GM12878 (cell line): ENCODE measurements at regions not wholly inside any gene's neighbourhood (a gene's known extent, or its start where the extent isn't known, plus 50 kb on each side); places are given as distances from the start of the nearest gene placed in this dataset.

Experiments
- ATAC-seq: fragments of 200-7000 bp; cut with Tn5 transposase; 3 replicates; pipeline ENCODE4 v1.9.1; 2020; ENCODE audit warnings: mild to moderate bottlenecking, moderate library complexity
- BruUV-seq: library from RNA; stranded (reverse); fragments of 400-500 nt; replicated peaks from 2 replicates; lab custom pipeline; 2021; lab: Mats Ljungman, UMichigan
- CTCF ChIA-PET: fragments of 300-600 bp; sonication (Branson Sonifier 250); formaldehyde crosslinking; extraction: SDS; loops from one replicate; lab custom pipeline; 2021; ENCODE audit warnings: inconsistent platforms; lab: Yijun Ruan, JAX
- POLR2A ChIA-PET: fragments of 350-600 bp; formaldehyde crosslinking; extraction: SDS; loops from one replicate; lab custom pipeline; 2021; ENCODE audit warnings: inconsistent platforms; lab: Charles Lee
- RAD21 ChIA-PET: fragments of 300-600 bp; sonication (Branson Sonifier 250); formaldehyde crosslinking; loops from one replicate; lab custom pipeline; 2023; ENCODE audit warnings: antibody characterized with exemption; ENCODE audit not compliant: unreplicated experiment; lab: Charles Lee
- SMC1A ChIA-PET: fragments of 300-600 bp; sonication (Branson Sonifier 250); formaldehyde crosslinking; loops from one replicate; lab custom pipeline; 2023; ENCODE audit not compliant: unreplicated experiment, uncharacterized antibody; lab: Charles Lee
- DNase-seq: peaks from one replicate; pipeline ENCODE4 v3.0.0-alpha.2; 2011; ENCODE audit warnings: low read depth, low spot score
- FAIRE-seq: peaks from 3 replicates; lab custom pipeline; 2011; peaks lifted over from hg19 to GRCh38; lab: Jason Lieb, UNC
- H2AFZ ChIP-seq: 2 replicates; pipeline ENCODE4 v1.6.0; 2011; ENCODE audit warnings: low read depth, low read length, control low read depth; ENCODE audit not compliant: control insufficient read depth
- H3K27ac ChIP-seq: 2 replicates; pipeline ENCODE4 v1.5.1; 2011; ENCODE audit warnings: control low read depth; ENCODE audit not compliant: control insufficient read depth, insufficient read depth
- H3K27me3 ChIP-seq, 2 experiments: replicated peaks in 1 of 2; 2 replicates each; pipeline versions ENCODE4 v1.6.0 to v1.6.1; 2011; ENCODE audit warnings: low read length in 1 of 2; ENCODE audit not compliant: control insufficient read depth in 2 of 2, insufficient read depth in 2 of 2
- H3K36me3 ChIP-seq, 2 experiments: 2 replicates each; pipeline ENCODE4 v1.5.1; 2011; ENCODE audit warnings: low read length in 1 of 2; ENCODE audit not compliant: control insufficient read depth in 2 of 2, insufficient read depth in 2 of 2
- H3K4me1 ChIP-seq: 2 replicates; pipeline ENCODE4 v1.6.1; 2011; ENCODE audit warnings: mild to moderate bottlenecking, low read length, moderate library complexity, mixed read lengths; ENCODE audit not compliant: control insufficient read depth, insufficient read depth
- H3K4me2 ChIP-seq: 2 replicates; pipeline ENCODE4 v1.6.0; 2011; ENCODE audit warnings: control low read depth; ENCODE audit not compliant: control insufficient read depth, insufficient read depth
- H3K4me3 ChIP-seq: fragments of 200-600 bp; sonication (generic); 2 replicates; pipeline ENCODE4 v1.5.1; 2016
- H3K79me2 ChIP-seq: 2 replicates; pipeline ENCODE4 v1.6.0; 2011; ENCODE audit warnings: low read length; ENCODE audit not compliant: control insufficient read depth, insufficient read depth
- H3K9ac ChIP-seq: 2 replicates; pipeline ENCODE4 v1.8.0; 2011; ENCODE audit warnings: low read length, control low read depth, mixed read lengths; ENCODE audit not compliant: control insufficient read depth, insufficient read depth
- H3K9me3 ChIP-seq: replicated peaks from 3 replicates; pipeline ENCODE4 v1.5.1; 2011; ENCODE audit warnings: mild to moderate bottlenecking, low read length; ENCODE audit not compliant: control insufficient read depth, insufficient read depth
- H4K20me1 ChIP-seq: 2 replicates; pipeline ENCODE4 v1.6.0; 2011; ENCODE audit not compliant: control insufficient read depth, insufficient read depth
- BCL11A ChIP-seq: IDR thresholded peaks from 2 replicates; pipeline ENCODE4 v1.6.1; 2011; ENCODE audit warnings: low read depth, low read length
- CEBPB ChIP-seq, 2 experiments: fragments of 150-350 bp in 1 of 2; IDR thresholded peaks; 2 replicates each; pipeline ENCODE4 v1.6.1; 2012 to 2014; ENCODE audit warnings: low read depth in 2 of 2, low read length in 2 of 2, borderline replicate concordance in 1 of 2, inconsistent platforms in 1 of 2
- CHD4 ChIP-seq: fragments of 200-600 bp; sonication (generic); IDR thresholded peaks from 2 replicates; pipeline ENCODE4 v1.6.1; 2016; ENCODE audit warnings: mild to moderate bottlenecking
- HCFC1 ChIP-seq: fragments of 150-350 bp; IDR thresholded peaks from 2 replicates; pipeline ENCODE4 v1.6.1; 2014; ENCODE audit warnings: low read length
- MEF2A ChIP-seq: IDR thresholded peaks from 2 replicates; pipeline ENCODE4 v1.6.1; 2011; ENCODE audit warnings: low read depth, mild to moderate bottlenecking, low read length, moderate library complexity; ENCODE audit not compliant: insufficient read depth
- POLR2AphosphoS2 ChIP-seq: IDR thresholded peaks from 2 replicates; pipeline ENCODE4 v1.6.1; 2011; ENCODE audit warnings: low read depth, mild to moderate bottlenecking, low read length, improper control_type of control experiment, moderate library complexity
- REST ChIP-seq: IDR thresholded peaks from 2 replicates; pipeline ENCODE4 v1.6.1; 2012; ENCODE audit warnings: mild to moderate bottlenecking, low read depth, low read length
- RFX5 ChIP-seq: IDR thresholded peaks from 2 replicates; pipeline ENCODE4 v1.6.1; 2011; ENCODE audit warnings: low read depth, low read length, improper control_type of control experiment
- USF1 ChIP-seq: IDR thresholded peaks from 2 replicates; pipeline ENCODE4 v1.6.1; 2011; ENCODE audit warnings: borderline replicate concordance, low read depth, mild to moderate bottlenecking, moderate library complexity, mixed read lengths, low read length; ENCODE audit not compliant: insufficient read depth; ENCODE audit errors: extremely low read length
- YY1 ChIP-seq: IDR thresholded peaks from 2 replicates; pipeline ENCODE4 v1.6.1; 2011; ENCODE audit warnings: low read depth, mild to moderate bottlenecking, low read length
- WGBS: methylation state at CpG from one replicate; pipeline ENCODE4 v1.1.6; 2016; ENCODE audit warnings: low lambda C conversion rate; ENCODE audit not compliant: insufficient replicate concordance, insufficient coverage; ENCODE audit errors: missing lambda C conversion rate; 5-methylcytosine and 5-hydroxymethylcytosine counted together
- in situ Hi-C: fragments of 300-500 bp; cut with MboI; formaldehyde crosslinking; loops from 9 replicates; pipeline ENCODE4 v1.14.3; 2018; ENCODE audit warnings: mixed read lengths
- intact Hi-C: fragments of 100-400 bp; cut with micrococcal nuclease; formaldehyde crosslinking; loops from one replicate; pipeline ENCODE4 v1.14.2; 2022; ENCODE audit not compliant: unreplicated experiment
- TF ChIP-seq, protein P1 (sequence below): fragments of 450-650 bp; IDR thresholded peaks from 2 replicates; pipeline ENCODE4 v1.6.1; 2016; ENCODE audit warnings: mild to moderate bottlenecking, moderate library complexity, borderline replicate concordance

DNA sequence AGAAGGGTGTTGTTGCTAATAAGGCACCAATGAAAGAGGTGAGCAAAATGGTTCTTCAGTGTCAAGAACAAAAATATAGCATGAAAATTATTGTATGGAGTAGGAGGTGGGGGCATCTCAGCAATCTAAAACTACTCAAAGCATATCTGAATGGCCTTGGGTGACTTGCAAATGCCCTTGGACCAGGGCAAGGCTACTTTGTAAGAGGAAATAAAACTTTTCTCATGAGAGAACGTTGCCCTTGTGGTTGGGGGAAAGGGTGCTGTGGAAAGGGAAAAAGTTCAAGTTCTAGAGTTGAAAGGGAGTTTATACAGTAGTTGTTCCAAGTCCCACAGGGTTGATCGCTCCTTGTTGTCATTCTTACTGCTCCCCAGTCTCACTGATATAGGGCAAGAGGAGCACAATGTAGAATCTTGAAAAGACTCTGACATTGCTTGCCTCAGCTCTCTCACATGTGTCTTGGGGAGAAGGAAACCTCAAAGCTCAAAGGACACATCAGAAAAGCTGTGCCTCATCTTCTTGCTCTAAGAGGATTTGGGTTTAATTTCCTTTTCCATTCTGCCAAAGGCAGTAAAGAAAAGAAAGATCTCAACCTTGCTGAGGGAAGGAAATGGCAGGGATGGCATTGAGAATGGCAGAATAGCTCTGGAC lies 270.5 kb downstream of the DUSP6 start (continued):
- TF ChIP-seq, protein P1, sequence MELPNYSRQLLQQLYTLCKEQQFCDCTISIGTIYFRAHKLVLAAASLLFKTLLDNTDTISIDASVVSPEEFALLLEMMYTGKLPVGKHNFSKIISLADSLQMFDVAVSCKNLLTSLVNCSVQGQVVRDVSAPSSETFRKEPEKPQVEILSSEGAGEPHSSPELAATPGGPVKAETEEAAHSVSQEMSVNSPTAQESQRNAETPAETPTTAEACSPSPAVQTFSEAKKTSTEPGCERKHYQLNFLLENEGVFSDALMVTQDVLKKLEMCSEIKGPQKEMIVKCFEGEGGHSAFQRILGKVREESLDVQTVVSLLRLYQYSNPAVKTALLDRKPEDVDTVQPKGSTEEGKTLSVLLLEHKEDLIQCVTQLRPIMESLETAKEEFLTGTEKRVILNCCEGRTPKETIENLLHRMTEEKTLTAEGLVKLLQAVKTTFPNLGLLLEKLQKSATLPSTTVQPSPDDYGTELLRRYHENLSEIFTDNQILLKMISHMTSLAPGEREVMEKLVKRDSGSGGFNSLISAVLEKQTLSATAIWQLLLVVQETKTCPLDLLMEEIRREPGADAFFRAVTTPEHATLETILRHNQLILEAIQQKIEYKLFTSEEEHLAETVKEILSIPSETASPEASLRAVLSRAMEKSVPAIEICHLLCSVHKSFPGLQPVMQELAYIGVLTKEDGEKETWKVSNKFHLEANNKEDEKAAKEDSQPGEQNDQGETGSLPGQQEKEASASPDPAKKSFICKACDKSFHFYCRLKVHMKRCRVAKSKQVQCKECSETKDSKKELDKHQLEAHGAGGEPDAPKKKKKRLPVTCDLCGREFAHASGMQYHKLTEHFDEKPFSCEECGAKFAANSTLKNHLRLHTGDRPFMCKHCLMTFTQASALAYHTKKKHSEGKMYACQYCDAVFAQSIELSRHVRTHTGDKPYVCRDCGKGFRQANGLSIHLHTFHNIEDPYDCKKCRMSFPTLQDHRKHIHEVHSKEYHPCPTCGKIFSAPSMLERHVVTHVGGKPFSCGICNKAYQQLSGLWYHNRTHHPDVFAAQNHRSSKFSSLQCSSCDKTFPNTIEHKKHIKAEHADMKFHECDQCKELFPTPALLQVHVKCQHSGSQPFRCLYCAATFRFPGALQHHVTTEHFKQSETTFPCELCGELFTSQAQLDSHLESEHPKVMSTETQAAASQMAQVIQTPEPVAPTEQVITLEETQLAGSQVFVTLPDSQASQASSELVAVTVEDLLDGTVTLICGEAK, result no peak
- TF ChIP-seq RFX5, result no peak
- no peak for TF ChIP-seq HCFC1
- no peak for TF ChIP-seq CHD4
- TF ChIP-seq MEF2A, result no peak
- no peak for TF ChIP-seq CEBPB (IDR thresholded peaks at IDR 0.05; ENCODE audit: borderline replicate concordance in 1 of 2, low read depth in 2 of 2, low read length in 2 of 2)
- TF ChIP-seq POLR2AphosphoS2, result no peak
- no peak for TF ChIP-seq BCL11A

DNA sequence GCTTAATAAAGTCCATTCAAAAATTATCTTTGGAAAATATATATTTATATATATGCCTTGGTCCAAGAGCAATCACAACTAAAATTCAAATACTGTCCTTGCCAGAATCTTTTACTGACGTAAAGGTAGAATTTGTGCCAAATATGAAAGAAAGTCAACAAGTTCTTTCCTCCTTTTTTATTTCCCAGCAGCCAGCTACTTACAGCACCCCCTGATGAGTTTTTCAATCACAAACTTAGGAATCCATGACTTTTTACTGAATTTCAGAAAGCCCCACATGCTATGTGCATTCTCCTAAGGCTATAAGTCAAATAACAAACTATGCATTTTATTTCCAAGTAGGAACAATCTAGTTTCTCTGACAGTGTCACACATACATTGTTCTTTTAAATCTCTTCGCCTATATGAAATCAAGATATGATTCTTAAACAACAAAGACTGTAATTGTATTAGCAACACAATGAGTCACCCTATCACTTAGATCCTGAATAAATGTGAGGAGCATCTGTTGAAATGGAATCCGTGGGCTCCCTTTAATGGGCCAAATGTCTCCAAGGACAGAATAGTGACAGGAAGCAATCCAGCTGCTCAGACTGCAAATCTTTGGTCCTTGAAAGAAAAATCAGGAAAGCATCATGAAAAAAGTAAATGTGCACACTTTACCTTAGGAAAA lies 271.4 kb downstream of the DUSP6 start:
- in situ Hi-C loops, result no loop called here
- TF ChIP-seq REST, result no peak
- no peak for TF ChIP-seq USF1
- TF ChIP-seq YY1, result no peak

More for the DNA sequence above, 271.4 kb downstream of the DUSP6 start:
- no peaks in the 10 kb centered on the region for H3K4me1 ChIP-seq
- no peak for ATAC-seq
- H3K27ac ChIP-seq, result no peak overlapping the region
- intact Hi-C loops, result no loop called here
- no peak for DNase-seq
- no peaks in the 10 kb centered on the region for H4K20me1 ChIP-seq
- no peaks in the 10 kb centered on the region for H3K36me3 ChIP-seq
- H3K27me3 ChIP-seq, result no peaks in the 10 kb centered on the region
- BruUV-seq, result no TSS peak
- ChIA-PET CTCF (interaction anchor here (0.6 to 1.5 kb wide), 2 partner anchors 11 to 387 kb away, joined by 3 read pairs; no protein-coding TSS in a partner anchor), RAD21 (no interaction called here), POLR2A (no interaction called here), SMC1A (interaction anchor here (1.1 kb wide), 1 partner anchor 11 kb away, joined by 3 read pairs; no protein-coding TSS in a partner anchor)
- 37% methylated on average over 3 of the region's 3 CpGs for WGBS
- H3K79me2 ChIP-seq, result no peaks in the 10 kb centered on the region
- H3K9me3 ChIP-seq, result no peaks in the 10 kb centered on the region
- H3K9ac ChIP-seq, result no peak overlapping the region
- no peak overlapping the region for H3K4me3 ChIP-seq
- no peak overlapping the region for H2AFZ ChIP-seq
- no peak for FAIRE-seq
- H3K4me2 ChIP-seq, result no peak overlapping the region
